ENCODE measurements at regions not wholly inside any gene's neighbourhood (a gene's known extent, or its start where the extent isn't known, plus 50 kb on each side); places are given as distances from the start of the nearest gene placed in this dataset.

DNA sequence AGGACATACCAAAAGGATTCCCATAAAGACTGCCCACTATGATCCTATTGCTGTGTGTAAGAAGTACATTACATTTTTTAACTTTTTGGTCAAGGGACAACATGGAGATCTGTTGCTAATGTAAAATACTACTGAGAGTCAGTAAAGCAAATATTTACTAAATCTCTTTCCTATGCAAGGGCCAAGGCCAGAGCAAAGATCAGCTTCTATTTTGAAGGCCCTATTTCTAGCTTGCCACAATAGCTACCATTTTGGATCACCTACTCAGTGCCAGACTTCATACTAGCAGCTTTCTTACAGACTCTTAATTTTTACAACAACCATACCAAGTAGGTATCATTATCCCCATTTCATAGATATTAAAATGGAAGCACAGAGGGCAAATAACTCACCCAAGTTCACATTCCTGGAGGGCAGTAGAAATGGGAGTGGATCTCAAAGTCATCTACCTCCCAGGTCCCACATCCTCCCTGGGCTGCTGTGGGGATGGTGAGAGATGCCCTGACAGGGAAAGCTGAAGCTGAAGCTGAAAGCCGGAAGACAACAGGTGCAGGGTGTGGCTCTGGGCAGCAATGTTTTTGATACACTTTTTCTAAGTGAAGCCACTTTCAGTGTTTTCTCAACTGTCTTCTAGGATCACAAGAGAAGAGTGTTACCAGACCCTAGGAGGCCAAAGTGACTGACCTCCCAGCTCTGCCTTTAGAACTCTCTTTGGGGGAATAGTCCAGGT, 321.2 kb downstream of the UBE3D start:
- in situ Hi-C loops (cut with HindIII; ENCODE audit: low pct_unique_long_range_greater_than_20kb, low sequenced_read_pairs) (no loop called here), intact Hi-C loops (cut with micrococcal nuclease; ENCODE audit: unreplicated experiment) (no loop called here)

DNA sequence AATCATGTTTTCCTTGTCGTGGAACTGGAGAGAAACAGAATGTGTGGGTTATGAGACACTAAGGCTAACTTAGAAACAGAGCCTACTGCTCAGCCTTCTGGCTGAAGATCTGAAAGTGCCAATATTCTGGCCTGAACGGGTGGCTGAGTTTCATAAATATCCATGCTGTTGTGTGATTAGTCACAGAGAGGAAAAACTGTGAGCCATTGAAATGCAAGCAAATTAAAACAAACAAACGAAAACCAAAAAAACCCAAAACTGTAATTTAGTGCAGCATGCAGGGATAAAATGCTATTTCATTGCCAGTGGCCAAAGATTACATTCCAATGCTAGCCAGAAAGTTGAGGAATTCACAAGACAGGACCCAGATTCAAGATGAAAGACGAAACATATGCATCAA, 315.1 kb downstream of the UBE3D start:
- H3K36me3 ChIP-seq (ENCODE audit: control insufficient read depth, insufficient read depth, low read length) = no peaks in the 10 kb centered on the region
- H3K9me3 ChIP-seq (ENCODE audit: control insufficient read depth, insufficient read depth, low read depth, low read length) = no peaks in the 10 kb centered on the region
- no peaks in the 10 kb centered on the region for H3K4me1 ChIP-seq (ENCODE audit: control insufficient read depth, insufficient read depth, low read length)
- ChIA-PET POLR2A (no interaction called here), CTCF (no interaction called here)
- intact Hi-C loops (cut with micrococcal nuclease; ENCODE audit: unreplicated experiment) (loop anchor here (2.0 kb wide), 1 partner anchor 26 kb away; no protein-coding TSS in a partner anchor), in situ Hi-C loops (cut with HindIII; ENCODE audit: low pct_unique_long_range_greater_than_20kb, low sequenced_read_pairs) (no loop called here)
- DNase-seq (ENCODE audit: low read depth, low spot score) (no peak), ATAC-seq (no peak)
- TF ChIP-seq TCF7L2 (IDR thresholded peaks at IDR 0.05; ENCODE audit: low read depth, low read length) (no peak), POLR2AphosphoS5 (IDR thresholded peaks at IDR 0.05; ENCODE audit: low read depth, low read length) (no peak), SIN3A (IDR thresholded peaks at IDR 0.05; ENCODE audit: borderline replicate concordance, insufficient read depth, low read depth, low read length) (no peak)
- TF ChIP-seq, protein P1, sequence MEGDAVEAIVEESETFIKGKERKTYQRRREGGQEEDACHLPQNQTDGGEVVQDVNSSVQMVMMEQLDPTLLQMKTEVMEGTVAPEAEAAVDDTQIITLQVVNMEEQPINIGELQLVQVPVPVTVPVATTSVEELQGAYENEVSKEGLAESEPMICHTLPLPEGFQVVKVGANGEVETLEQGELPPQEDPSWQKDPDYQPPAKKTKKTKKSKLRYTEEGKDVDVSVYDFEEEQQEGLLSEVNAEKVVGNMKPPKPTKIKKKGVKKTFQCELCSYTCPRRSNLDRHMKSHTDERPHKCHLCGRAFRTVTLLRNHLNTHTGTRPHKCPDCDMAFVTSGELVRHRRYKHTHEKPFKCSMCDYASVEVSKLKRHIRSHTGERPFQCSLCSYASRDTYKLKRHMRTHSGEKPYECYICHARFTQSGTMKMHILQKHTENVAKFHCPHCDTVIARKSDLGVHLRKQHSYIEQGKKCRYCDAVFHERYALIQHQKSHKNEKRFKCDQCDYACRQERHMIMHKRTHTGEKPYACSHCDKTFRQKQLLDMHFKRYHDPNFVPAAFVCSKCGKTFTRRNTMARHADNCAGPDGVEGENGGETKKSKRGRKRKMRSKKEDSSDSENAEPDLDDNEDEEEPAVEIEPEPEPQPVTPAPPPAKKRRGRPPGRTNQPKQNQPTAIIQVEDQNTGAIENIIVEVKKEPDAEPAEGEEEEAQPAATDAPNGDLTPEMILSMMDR (IDR thresholded peaks at IDR 0.05) = no peak
- TF ChIP-seq, protein P2, sequence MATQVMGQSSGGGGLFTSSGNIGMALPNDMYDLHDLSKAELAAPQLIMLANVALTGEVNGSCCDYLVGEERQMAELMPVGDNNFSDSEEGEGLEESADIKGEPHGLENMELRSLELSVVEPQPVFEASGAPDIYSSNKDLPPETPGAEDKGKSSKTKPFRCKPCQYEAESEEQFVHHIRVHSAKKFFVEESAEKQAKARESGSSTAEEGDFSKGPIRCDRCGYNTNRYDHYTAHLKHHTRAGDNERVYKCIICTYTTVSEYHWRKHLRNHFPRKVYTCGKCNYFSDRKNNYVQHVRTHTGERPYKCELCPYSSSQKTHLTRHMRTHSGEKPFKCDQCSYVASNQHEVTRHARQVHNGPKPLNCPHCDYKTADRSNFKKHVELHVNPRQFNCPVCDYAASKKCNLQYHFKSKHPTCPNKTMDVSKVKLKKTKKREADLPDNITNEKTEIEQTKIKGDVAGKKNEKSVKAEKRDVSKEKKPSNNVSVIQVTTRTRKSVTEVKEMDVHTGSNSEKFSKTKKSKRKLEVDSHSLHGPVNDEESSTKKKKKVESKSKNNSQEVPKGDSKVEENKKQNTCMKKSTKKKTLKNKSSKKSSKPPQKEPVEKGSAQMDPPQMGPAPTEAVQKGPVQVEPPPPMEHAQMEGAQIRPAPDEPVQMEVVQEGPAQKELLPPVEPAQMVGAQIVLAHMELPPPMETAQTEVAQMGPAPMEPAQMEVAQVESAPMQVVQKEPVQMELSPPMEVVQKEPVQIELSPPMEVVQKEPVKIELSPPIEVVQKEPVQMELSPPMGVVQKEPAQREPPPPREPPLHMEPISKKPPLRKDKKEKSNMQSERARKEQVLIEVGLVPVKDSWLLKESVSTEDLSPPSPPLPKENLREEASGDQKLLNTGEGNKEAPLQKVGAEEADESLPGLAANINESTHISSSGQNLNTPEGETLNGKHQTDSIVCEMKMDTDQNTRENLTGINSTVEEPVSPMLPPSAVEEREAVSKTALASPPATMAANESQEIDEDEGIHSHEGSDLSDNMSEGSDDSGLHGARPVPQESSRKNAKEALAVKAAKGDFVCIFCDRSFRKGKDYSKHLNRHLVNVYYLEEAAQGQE (IDR thresholded peaks at IDR 0.05; ENCODE audit: insufficient read depth in 1 of 2, low read depth in 2 of 2, low read length in 1 of 2) = no peak
- H3K27ac ChIP-seq (ENCODE audit: low read length) = no peak overlapping the region
- H3K27me3 ChIP-seq (ENCODE audit: control insufficient read depth, insufficient read depth, low read length) = no peaks in the 10 kb centered on the region
- no TSS peak for BruUV-seq (replicated peaks)
- H3K4me3 ChIP-seq (ENCODE audit: low read depth in 2 of 2, low read length in 2 of 2) = no peak overlapping the region

More for the DNA sequence above, 321.2 kb downstream of the UBE3D start:
- Histone ChIP-seq H3K36me3 (ENCODE audit: control insufficient read depth, insufficient read depth, low read length) (no peaks in the 10 kb centered on the region), H3K27me3 (ENCODE audit: control insufficient read depth, insufficient read depth, low read length) (no peaks in the 10 kb centered on the region), H3K4me1 (ENCODE audit: control insufficient read depth, insufficient read depth, low read length) (no peaks in the 10 kb centered on the region), H3K9me3 (ENCODE audit: control insufficient read depth, insufficient read depth, low read depth, low read length) (no peaks in the 10 kb centered on the region), H3K27ac (ENCODE audit: low read length) (no peak overlapping the region), H3K4me3 (ENCODE audit: low read depth in 2 of 2, low read length in 2 of 2) (no peak overlapping the region)
- no peak for ATAC-seq
- DNase-seq (ENCODE audit: low read depth, low spot score) = no peak
- ChIA-PET POLR2A (no interaction called here), CTCF (interaction anchor here (0.6 kb wide), 1 partner anchor 73 kb away, joined by 3 read pairs; no protein-coding TSS in a partner anchor)
- TF ChIP-seq TCF7L2 (IDR thresholded peaks at IDR 0.05; ENCODE audit: low read depth, low read length) = no peak
- TF ChIP-seq, protein P2 (IDR thresholded peaks at IDR 0.05; ENCODE audit: insufficient read depth in 1 of 2, low read depth in 2 of 2, low read length in 1 of 2) = no peak
- no peak for TF ChIP-seq SIN3A (IDR thresholded peaks at IDR 0.05; ENCODE audit: borderline replicate concordance, insufficient read depth, low read depth, low read length)
- no peak for TF ChIP-seq POLR2AphosphoS5 (IDR thresholded peaks at IDR 0.05; ENCODE audit: low read depth, low read length)
- BruUV-seq (replicated peaks) = no TSS peak
